HFFc6 (cell line): ENCODE measurements at regions not wholly inside any gene's neighbourhood (a gene's known extent, or its start where the extent isn't known, plus 50 kb on each side); places are given as distances from the start of the nearest gene placed in this dataset.

Experiments used
- DNase-seq: peaks from one replicate; pipeline ENCODE4 v3.0.0-alpha.2; 2018
- H3K27ac Mint-ChIP-seq: 2 replicates; pipeline ENCODE4 v1.8.0; 2020; ENCODE audit warnings: mild to moderate bottlenecking, mixed read lengths
- H3K27me3 Mint-ChIP-seq: 2 replicates; pipeline ENCODE4 v1.8.0; 2021; ENCODE audit warnings: mild to moderate bottlenecking, moderate library complexity, mixed read lengths; ENCODE audit not compliant: insufficient read depth
- H3K36me3 Mint-ChIP-seq: 2 replicates; pipeline ENCODE4 v1.8.0; 2021; ENCODE audit warnings: low read depth, mixed read lengths
- H3K4me1 Mint-ChIP-seq: 2 replicates; pipeline ENCODE4 v1.8.0; 2020; ENCODE audit warnings: low read depth, mixed read lengths
- H3K4me3 Mint-ChIP-seq: 2 replicates; pipeline ENCODE4 v1.8.0; 2020; ENCODE audit warnings: mild to moderate bottlenecking, moderate library complexity, mixed read lengths
- H3K9me3 Mint-ChIP-seq: 2 replicates; pipeline ENCODE4 v1.8.0; 2020; ENCODE audit warnings: mild to moderate bottlenecking, mixed read lengths
- TF ChIP-seq, protein P1 (sequence below): fragments of 200-600 bp; sonication (generic); IDR thresholded peaks from 2 replicates; pipeline ENCODE4 v1.5.0; 2021; ENCODE audit warnings: antibody characterized with exemption, mild to moderate bottlenecking

DNA sequence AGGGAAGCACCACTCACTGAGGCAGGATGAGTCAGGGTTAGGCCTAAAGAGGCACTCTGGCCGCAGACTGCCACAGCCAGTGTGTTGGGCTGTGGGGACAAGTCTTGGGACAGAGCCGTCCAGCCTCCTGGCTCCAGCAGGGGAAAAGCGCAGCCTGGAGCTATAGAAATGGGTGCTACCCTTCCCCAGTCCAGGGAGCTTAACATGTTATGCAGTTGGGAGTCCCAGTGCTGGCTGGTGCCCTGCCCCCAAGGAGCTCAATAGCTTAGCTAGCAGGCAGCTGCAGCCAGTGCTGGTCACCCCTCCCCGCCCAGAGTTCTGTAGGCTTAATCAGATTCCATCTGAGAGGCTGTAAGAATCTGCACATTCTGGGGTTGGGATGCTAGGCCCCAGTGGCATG is 399.6 kb upstream of the TUSC1 start:
- Mint-ChIP-seq H3K4me3 (no peak overlapping the region), H3K36me3 (peaks cover 22% of the 10 kb centered on the region; the same call in 1 of the 2 replicates), H3K27me3 (no peaks in the 10 kb centered on the region; the same call in 1 of the 2 replicates), H3K27ac (no peak overlapping the region), H3K4me1 (no peaks in the 10 kb centered on the region), H3K9me3 (peaks cover 48% of the 10 kb centered on the region)
- no peak for DNase-seq
- TF ChIP-seq, protein P1, sequence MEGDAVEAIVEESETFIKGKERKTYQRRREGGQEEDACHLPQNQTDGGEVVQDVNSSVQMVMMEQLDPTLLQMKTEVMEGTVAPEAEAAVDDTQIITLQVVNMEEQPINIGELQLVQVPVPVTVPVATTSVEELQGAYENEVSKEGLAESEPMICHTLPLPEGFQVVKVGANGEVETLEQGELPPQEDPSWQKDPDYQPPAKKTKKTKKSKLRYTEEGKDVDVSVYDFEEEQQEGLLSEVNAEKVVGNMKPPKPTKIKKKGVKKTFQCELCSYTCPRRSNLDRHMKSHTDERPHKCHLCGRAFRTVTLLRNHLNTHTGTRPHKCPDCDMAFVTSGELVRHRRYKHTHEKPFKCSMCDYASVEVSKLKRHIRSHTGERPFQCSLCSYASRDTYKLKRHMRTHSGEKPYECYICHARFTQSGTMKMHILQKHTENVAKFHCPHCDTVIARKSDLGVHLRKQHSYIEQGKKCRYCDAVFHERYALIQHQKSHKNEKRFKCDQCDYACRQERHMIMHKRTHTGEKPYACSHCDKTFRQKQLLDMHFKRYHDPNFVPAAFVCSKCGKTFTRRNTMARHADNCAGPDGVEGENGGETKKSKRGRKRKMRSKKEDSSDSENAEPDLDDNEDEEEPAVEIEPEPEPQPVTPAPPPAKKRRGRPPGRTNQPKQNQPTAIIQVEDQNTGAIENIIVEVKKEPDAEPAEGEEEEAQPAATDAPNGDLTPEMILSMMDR, result no peak

DNA sequence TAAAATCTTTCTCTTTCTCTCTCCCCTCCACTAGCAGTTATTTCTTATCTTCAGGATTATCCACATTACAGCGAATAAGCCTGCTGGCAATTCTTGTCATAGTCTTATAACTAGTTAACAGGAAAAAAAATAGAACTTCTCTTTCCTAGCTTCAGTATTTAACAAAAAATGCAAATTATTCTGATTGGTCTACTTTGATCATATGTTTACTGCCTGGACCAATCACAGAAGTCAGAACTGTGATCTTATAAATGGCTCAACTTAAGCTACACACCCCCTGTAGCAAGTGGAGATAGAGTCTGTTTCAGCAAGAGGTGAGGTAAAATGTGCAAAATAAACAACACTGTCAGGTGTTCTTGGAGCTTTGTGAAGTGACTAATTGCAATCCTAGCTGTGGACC is 389.4 kb upstream of the TUSC1 start:
- Mint-ChIP-seq H3K4me1 (no peaks in the 10 kb centered on the region; the same call in 1 of the 2 replicates), H3K4me3 (no peak overlapping the region), H3K36me3 (no peaks in the 10 kb centered on the region), H3K9me3 (no peaks in the 10 kb centered on the region; the same call in 1 of the 2 replicates), H3K27ac (no peak overlapping the region), H3K27me3 (no peaks in the 10 kb centered on the region)
- TF ChIP-seq, protein P1, result no peak
- no peak for DNase-seq

DNA sequence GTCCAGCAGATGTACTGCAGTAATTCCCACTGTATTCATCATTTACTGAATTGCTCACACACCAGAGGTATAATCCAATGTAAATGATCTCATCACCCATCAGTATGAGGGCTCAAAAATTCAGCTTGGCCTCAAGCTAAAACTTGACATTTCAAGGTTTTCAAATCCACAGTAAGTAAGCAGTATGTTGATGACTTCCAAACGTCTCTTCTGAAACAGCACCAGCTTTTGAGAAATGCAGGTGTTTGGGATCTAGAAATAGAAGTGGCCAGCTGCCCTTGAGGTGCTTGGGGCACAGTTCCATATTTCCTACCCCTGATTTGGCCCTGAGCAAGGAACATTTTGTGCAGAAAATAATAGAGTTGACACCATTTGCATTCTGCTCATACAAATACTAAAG is 388.0 kb upstream of the TUSC1 start:
- no peaks in the 10 kb centered on the region; the same call in 1 of the 2 replicates for H3K4me1 Mint-ChIP-seq
- no peak for DNase-seq
- no peaks in the 10 kb centered on the region for H3K36me3 Mint-ChIP-seq
- H3K27ac Mint-ChIP-seq, result no peak overlapping the region
- TF ChIP-seq, protein P1, result no peak
- H3K27me3 Mint-ChIP-seq, result no peaks in the 10 kb centered on the region
- H3K9me3 Mint-ChIP-seq, result no peaks in the 10 kb centered on the region; the same call in 1 of the 2 replicates
- no peak overlapping the region for H3K4me3 Mint-ChIP-seq

DNA sequence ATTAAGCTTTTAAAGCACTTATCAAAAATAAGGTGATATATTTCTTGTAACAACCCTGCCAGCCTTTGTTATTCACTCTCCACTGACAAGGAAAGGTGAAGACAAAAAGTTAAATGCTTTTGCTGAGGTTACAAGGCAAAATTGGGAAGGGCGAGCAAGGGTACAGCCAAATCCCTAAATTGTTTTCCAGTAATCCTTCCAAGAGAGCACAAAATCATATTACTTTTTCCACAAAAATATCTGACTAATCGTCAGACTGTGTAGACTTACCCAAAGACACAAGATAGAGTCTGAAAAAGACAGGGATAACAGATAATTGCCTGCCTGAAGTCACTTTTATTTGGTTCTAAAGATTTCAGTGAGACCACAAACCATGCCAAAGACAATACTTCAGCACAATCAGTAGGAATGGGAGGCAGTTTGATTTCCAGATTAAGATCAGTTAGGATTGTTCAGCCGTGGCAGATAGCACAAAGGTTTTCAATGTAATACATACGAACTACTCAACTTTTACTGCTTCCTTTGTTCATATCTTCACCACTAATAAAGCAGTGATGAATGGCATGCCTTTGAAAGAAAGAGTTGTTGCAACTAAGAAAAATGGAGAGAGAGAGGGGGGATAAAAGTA is 383.8 kb upstream of the TUSC1 start:
- Mint-ChIP-seq H3K36me3 (no peaks in the 10 kb centered on the region), H3K27ac (no peak overlapping the region), H3K9me3 (no peaks in the 10 kb centered on the region; the same call in 1 of the 2 replicates), H3K4me1 (peaks cover 10% of the 10 kb centered on the region; the same call in 1 of the 2 replicates), H3K27me3 (no peaks in the 10 kb centered on the region), H3K4me3 (no peak overlapping the region)
- no peak for DNase-seq
- TF ChIP-seq, protein P1, result no peak

DNA sequence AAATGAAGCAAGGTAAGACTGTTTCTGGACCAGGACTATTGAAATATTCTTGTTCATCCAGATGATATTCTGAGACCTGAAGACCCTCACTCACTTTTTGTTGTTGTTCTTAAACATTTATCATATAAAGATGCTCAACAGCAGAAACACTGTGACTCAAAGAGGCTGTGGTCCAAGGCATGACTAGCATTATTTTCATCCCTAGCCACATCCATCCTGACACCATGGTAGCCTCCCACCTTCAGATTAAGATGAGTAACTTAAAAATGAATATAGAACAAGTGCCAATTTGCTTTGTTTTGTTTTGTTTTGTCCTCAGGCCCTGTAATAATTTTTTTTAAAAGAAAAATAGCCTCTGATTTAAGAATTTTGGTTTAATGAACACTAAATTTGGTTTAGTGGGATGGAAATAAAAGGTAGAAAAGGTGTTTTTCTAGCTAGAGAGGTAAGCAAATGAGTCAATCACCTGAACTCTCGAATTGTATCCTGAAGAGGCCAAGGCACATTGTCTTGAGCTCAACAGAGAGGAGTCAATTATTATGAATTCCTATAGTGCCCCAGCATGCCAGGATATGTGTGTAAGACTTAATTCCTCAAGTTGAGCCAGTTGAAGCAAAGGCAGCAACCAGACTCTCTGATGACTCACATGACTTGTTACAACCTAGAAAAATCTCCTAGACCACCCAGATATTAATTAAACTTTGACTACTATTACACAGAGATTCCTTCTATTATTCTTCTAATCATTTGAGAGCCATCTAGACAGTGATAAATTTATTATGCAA is 380.1 kb upstream of the TUSC1 start:
- Mint-ChIP-seq H3K27ac (no peak overlapping the region), H3K9me3 (no peaks in the 10 kb centered on the region; the same call in 1 of the 2 replicates), H3K4me3 (no peak overlapping the region), H3K4me1 (peaks cover 39% of the 10 kb centered on the region; the same call in 1 of the 2 replicates), H3K27me3 (no peaks in the 10 kb centered on the region), H3K36me3 (no peaks in the 10 kb centered on the region)
- TF ChIP-seq, protein P1, result no peak
- peak; percentile 22 for DNase-seq
